ENCODE measurements at regions not wholly inside any gene's neighbourhood (a gene's known extent, or its start where the extent isn't known, plus 50 kb on each side); places are given as distances from the start of the nearest gene placed in this dataset.

DNA sequence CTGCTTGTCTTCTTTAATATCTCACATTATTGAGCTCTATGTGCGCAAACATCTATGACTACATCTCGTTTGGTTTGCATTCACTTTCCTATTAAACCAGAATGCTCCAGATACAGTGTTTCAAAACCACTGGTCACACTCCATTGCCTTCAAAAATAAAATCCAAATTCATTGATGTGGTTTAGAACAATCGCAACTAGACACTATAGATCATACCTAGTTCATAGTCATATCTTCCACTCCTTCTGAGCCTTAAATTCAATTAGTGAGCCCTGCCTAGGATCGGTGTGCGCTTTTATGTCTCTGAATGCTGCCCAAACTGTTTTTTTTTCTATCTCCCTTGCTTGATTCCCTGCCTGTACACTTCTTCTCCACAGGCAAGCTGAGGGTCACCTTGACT lies 238.5 kb upstream of the RGPD4 start:
- TF ChIP-seq, protein P1, sequence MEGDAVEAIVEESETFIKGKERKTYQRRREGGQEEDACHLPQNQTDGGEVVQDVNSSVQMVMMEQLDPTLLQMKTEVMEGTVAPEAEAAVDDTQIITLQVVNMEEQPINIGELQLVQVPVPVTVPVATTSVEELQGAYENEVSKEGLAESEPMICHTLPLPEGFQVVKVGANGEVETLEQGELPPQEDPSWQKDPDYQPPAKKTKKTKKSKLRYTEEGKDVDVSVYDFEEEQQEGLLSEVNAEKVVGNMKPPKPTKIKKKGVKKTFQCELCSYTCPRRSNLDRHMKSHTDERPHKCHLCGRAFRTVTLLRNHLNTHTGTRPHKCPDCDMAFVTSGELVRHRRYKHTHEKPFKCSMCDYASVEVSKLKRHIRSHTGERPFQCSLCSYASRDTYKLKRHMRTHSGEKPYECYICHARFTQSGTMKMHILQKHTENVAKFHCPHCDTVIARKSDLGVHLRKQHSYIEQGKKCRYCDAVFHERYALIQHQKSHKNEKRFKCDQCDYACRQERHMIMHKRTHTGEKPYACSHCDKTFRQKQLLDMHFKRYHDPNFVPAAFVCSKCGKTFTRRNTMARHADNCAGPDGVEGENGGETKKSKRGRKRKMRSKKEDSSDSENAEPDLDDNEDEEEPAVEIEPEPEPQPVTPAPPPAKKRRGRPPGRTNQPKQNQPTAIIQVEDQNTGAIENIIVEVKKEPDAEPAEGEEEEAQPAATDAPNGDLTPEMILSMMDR (conservative IDR thresholded peaks at IDR 0.05): no peak
- TF ChIP-seq EZH2 (IDR thresholded peaks at IDR 0.05; ENCODE audit: low read depth): no peak
